ENCODE measurements at regions not wholly inside any gene's neighbourhood (a gene's known extent, or its start where the extent isn't known, plus 50 kb on each side); places are given as distances from the start of the nearest gene placed in this dataset.
"Not testable (repeated sequence)": the region's sequence is repeated elsewhere in the genome, so short reads cannot be mapped to it uniquely, and the experiment has no call there.

- DNase-seq (ENCODE audit: low read depth) = no peak
These were observed 162.2 kb upstream of the TNRC6C start for GRCh38 chr17:77796176-77796860.

- DNase-seq (ENCODE audit: low read depth) = no peak
These were observed 160.5 kb upstream of the TNRC6C start for GRCh38 chr17:77798031-77798430.

- DNase-seq (ENCODE audit: low read depth) = no peak
These were observed 160.0 kb upstream of the TNRC6C start for GRCh38 chr17:77798481-77798880.

GRCh38 chr17:77800816-77801215 lies 157.7 kb upstream of the TNRC6C start:
- no peak for DNase-seq (ENCODE audit: low read depth)

GRCh38 chr17:77801545-77802332 lies 156.8 kb upstream of the TNRC6C start:
- DNase-seq (ENCODE audit: low read depth) = no peak

GRCh38 chr17:77802333-77802615 lies 156.2 kb upstream of the TNRC6C start:
- DNase-seq (ENCODE audit: low read depth) = no peak

GRCh38 chr17:77802811-77803220 lies 155.7 kb upstream of the TNRC6C start:
- no peak for DNase-seq (ENCODE audit: low read depth)

GRCh38 chr17:77803726-77804125 lies 154.8 kb upstream of the TNRC6C start:
- no peak for DNase-seq (ENCODE audit: low read depth)

GRCh38 chr17:77804796-77805426 lies 153.6 kb upstream of the TNRC6C start:
- no peak for DNase-seq (ENCODE audit: low read depth)

- not testable (repeated sequence) for DNase-seq (ENCODE audit: low read depth)
These were observed 152.5 kb upstream of the TNRC6C start for GRCh38 chr17:77805970-77806369.

- no peak for DNase-seq (ENCODE audit: low read depth)
These were observed 151.3 kb upstream of the TNRC6C start for GRCh38 chr17:77807051-77807745.

GRCh38 chr17:77807746-77808441 lies 150.6 kb upstream of the TNRC6C start:
- no peak for DNase-seq (ENCODE audit: low read depth)

- no peak for DNase-seq (ENCODE audit: low read depth)
These were observed 149.6 kb upstream of the TNRC6C start for GRCh38 chr17:77808686-77809425.

- no peak for DNase-seq (ENCODE audit: low read depth)
These were observed 148.7 kb upstream of the TNRC6C start for GRCh38 chr17:77809814-77810213.

- DNase-seq (ENCODE audit: low read depth) = no peak
These were observed 148.0 kb upstream of the TNRC6C start for GRCh38 chr17:77810536-77810935.

GRCh38 chr17:77811521-77811920 lies 147.0 kb upstream of the TNRC6C start:
- no peak for DNase-seq (ENCODE audit: low read depth)

GRCh38 chr17:77814091-77814772 lies 144.3 kb upstream of the TNRC6C start:
- DNase-seq (ENCODE audit: low read depth) = no peak

GRCh38 chr17:77815127-77815905 lies 143.2 kb upstream of the TNRC6C start:
- no peak for DNase-seq (ENCODE audit: low read depth)

- no peak for DNase-seq (ENCODE audit: low read depth)
These were observed 140.6 kb upstream of the TNRC6C start for GRCh38 chr17:77817953-77818352.

- DNase-seq (ENCODE audit: low read depth) = no peak
These were observed 139.0 kb upstream of the TNRC6C start for GRCh38 chr17:77819497-77819896.

Data from HS-5 (cell line).